WTC11 (cell line): ENCODE measurements at regions not wholly inside any gene's neighbourhood (a gene's known extent, or its start where the extent isn't known, plus 50 kb on each side); places are given as distances from the start of the nearest gene placed in this dataset.

ENCODE experiments used
- CBFB ChIP-seq: sonication (generic); formaldehyde crosslinking; IDR thresholded peaks from 2 replicates; pipeline ENCODE4 v1.8.1; 2022; ENCODE audit warnings: mild to moderate bottlenecking, low read depth, missing genetic modification reagents
- CTCF ChIP-seq: fragments of 200-600 bp; IDR thresholded peaks from 2 replicates; pipeline ENCODE4 v1.8.0; 2022; ENCODE audit warnings: antibody characterized with exemption
- FOXK1 ChIP-seq: sonication (generic); formaldehyde crosslinking; IDR thresholded peaks from 2 replicates; pipeline ENCODE4 v1.8.0; 2022; ENCODE audit warnings: mild to moderate bottlenecking, moderate library complexity, missing genetic modification reagents
- GABPB1 ChIP-seq: sonication (generic); formaldehyde crosslinking; IDR thresholded peaks from 2 replicates; pipeline ENCODE4 v1.8.1; 2023; ENCODE audit warnings: mild to moderate bottlenecking, missing genetic modification reagents
- SP1 ChIP-seq: sonication (generic); formaldehyde crosslinking; conservative IDR thresholded peaks from 2 replicates; pipeline ENCODE4 v1.8.1; 2022; ENCODE audit warnings: missing genetic modification reagents
- STAT6 ChIP-seq: sonication (generic); formaldehyde crosslinking; conservative IDR thresholded peaks from 2 replicates; pipeline ENCODE4 v1.8.1; 2023; ENCODE audit warnings: mild to moderate bottlenecking, low read depth, missing genetic modification reagents, moderate library complexity
- ZNF423 ChIP-seq: fragments of 250-450 bp; sonication (Bioruptor Pico); IDR thresholded peaks from 2 replicates; pipeline ENCODE4 v2.1.2; 2022; ENCODE audit warnings: mild to moderate bottlenecking, moderate library complexity
- ZNF532 ChIP-seq: fragments of 250-450 bp; sonication (Bioruptor Pico); IDR thresholded peaks from 2 replicates; pipeline ENCODE4 v1.9.0; 2021; ENCODE audit warnings: mild to moderate bottlenecking, borderline replicate concordance

- no peak for TF ChIP-seq ZNF532 (CRISPR knock-in tag)
- no peak for TF ChIP-seq GABPB1 (CRISPR knock-in tag)
- no peak for TF ChIP-seq CTCF
- TF ChIP-seq SP1, result no peak
- TF ChIP-seq CBFB (CRISPR knock-in tag), result no peak
- no peak for TF ChIP-seq FOXK1 (CRISPR knock-in tag)
- TF ChIP-seq ZNF423 (CRISPR knock-in tag), result no peak
- TF ChIP-seq STAT6 (CRISPR knock-in tag), result no peak
These were observed 223.2 kb upstream of the HES1 start for GRCh38 chr3:193912621-193913178.
